Left lobe of liver (tissue), 2 donors: ENCODE measurements at regions not wholly inside any gene's neighbourhood (a gene's known extent, or its start where the extent isn't known, plus 50 kb on each side); places are given as distances from the start of the nearest gene placed in this dataset.
"Not testable (repeated sequence)": the region's sequence is repeated elsewhere in the genome, so short reads cannot be mapped to it uniquely, and the experiment has no call there.

ENCODE experiments used
- ATAC-seq: fragments of 200-7000 bp; cut with Tn5 transposase; one replicate; pipeline ENCODE4 v1.9.1; 2020; ENCODE audit warnings: mild to moderate bottlenecking, moderate library complexity
- DNase-seq: peaks from one replicate; pipeline ENCODE4 v3.0.0-alpha.2; 2020; ENCODE audit warnings: low spot score
- donor health status: DM: no; HTN: no; CAD: no; lungs with moderate emphysema.
- donor health status: DM: no; HTN: yes; CAD: no.

GRCh38 chr4:98828801-98829200, 100.1 kb downstream of the EIF4E start:
- ATAC-seq, result no peak
- no peak for DNase-seq

GRCh38 chr4:98827661-98828060, 101.3 kb downstream of the EIF4E start:
- DNase-seq, result no peak
- no peak for ATAC-seq

DNA sequence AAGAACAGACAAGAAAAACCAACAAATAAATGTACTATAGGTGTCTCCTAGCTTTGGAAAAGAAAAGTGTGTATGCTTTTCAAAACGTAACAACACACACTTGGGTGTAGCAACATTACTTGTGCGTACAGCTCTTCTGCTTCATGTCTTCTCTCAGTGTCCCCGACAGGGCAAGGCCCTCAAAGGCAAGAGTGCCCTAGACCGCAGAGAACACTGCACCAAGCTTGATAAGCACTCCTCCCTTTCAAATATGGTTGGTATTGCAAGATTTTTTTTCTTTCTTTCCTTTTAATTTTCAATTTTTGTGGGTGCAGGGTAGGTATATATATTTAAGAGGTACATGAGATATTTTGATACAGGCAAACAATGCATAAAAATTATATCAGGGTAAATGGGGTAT, 106.8 kb downstream of the EIF4E start:
- ATAC-seq (no peak), DNase-seq (no peak)

GRCh38 chr4:98818116-98818515, 110.8 kb downstream of the EIF4E start:
- not testable (repeated sequence) for ATAC-seq, DNase-seq

GRCh38 chr4:98816816-98817215, 112.1 kb downstream of the EIF4E start:
- ATAC-seq (no peak), DNase-seq (no peak)

GRCh38 chr4:98816386-98816785, 112.5 kb downstream of the EIF4E start:
- no peak for ATAC-seq
- DNase-seq, result no peak

GRCh38 chr4:98804403-98804802, 124.5 kb downstream of the EIF4E start:
- ATAC-seq, result no peak
- DNase-seq, result no peak

DNA sequence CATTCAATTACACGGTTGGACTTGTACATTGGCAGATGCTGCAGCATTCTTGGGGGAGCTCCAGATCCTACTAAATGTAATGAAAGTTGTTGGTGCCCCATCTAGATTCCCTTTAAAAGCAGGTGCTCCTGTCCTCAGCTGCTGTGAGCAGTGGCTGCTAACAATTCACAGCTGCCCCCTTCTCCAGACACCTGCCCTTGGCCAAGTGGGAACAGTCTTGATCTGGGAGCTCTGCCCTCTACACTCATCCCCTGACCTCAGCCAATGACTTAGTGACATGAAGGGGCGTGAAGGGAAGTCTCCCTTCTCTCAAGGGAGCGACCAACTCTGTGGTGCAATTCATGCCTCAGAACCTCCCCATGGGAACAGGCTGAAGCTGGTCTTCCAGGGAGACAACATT, 125.7 kb downstream of the EIF4E start:
- DNase-seq (no peak), ATAC-seq (no peak)

DNA sequence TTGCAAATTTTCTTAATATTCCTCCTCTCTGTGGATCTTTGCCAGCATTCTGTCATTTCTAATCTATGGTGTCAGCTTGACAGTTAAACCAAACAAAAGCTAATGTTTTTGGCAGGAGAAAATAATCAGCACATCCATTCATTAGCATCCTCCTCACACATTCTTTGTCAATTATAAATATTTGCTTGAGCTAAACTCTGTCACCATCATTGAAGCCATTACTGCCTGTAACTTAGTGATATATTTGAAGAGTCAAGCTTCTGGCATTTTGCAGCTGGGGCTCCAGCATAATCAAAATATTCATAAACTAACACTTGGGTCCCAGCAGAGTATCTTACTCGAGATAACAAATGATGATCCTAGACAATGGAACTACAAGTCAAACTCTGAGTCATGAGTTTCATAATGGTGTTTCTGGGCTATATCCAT, 126.1 kb downstream of the EIF4E start:
- ATAC-seq (no peak), DNase-seq (no peak)

- ATAC-seq (no peak), DNase-seq (no peak)
These were observed 127.6 kb downstream of the EIF4E start for GRCh38 chr4:98801259-98801725.

GRCh38 chr4:98796991-98797390, 131.9 kb downstream of the EIF4E start:
- ATAC-seq (no peak), DNase-seq (no peak)

DNA sequence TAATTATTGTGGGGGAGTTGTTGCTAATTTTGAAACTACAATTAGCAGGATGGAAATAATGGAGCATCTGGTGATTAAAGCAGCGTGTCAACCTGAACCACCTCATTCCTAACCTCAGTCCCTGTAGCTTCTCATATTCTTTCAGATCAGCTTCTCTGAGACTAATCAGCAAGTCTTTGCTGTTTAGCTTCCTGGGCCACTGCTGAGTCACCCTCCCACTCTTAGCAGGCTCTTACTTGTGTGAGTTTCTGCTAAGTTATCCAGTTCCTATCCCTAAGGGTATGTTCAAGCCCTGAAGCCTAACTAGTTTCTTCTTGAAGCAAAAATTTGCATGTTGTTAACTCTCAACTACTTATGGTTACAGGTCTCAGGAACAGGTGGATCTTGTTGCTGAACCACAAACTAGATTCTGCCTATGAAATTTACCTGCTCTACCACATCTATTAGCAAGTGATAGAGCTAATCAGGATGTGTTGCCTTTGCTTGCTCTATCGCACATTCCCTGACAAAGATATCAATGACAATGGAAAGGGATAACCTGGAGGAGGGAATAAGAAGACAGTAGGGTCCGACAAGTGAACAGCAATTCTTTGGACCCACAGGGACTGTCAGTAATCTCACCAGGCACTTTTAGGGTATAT, 134.2 kb downstream of the EIF4E start:
- ATAC-seq, result no peak

DNA sequence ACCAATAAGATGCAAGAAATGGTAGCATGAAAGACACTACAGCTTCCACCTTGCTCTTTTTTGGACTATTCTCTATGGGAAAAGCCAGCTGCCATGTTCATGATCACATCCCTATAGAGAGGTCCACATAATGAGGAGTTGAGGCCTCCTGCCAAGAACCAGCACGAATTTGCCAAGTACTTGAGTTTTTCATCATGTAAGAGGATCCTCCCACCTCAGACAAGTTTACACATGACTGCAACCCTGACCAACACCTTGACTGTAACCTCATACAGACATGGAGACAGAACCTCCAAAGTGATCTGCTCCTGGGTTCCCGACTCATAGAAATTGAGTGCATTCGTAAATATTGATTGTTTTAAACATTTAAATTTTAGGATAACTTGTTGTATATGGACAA, 135.2 kb upstream of the TSPAN5 start:
- DNase-seq (no peak), ATAC-seq (no peak)

More for the DNA sequence above, 134.2 kb downstream of the EIF4E start:
- no peak for DNase-seq

GRCh38 chr4:98786866-98787265, 128.5 kb upstream of the TSPAN5 start:
- ATAC-seq, result peak; percentile 22
- no peak for DNase-seq

- ATAC-seq, result no peak
- DNase-seq, result no peak
These were observed 126.7 kb upstream of the TSPAN5 start for GRCh38 chr4:98784947-98785706.

DNA sequence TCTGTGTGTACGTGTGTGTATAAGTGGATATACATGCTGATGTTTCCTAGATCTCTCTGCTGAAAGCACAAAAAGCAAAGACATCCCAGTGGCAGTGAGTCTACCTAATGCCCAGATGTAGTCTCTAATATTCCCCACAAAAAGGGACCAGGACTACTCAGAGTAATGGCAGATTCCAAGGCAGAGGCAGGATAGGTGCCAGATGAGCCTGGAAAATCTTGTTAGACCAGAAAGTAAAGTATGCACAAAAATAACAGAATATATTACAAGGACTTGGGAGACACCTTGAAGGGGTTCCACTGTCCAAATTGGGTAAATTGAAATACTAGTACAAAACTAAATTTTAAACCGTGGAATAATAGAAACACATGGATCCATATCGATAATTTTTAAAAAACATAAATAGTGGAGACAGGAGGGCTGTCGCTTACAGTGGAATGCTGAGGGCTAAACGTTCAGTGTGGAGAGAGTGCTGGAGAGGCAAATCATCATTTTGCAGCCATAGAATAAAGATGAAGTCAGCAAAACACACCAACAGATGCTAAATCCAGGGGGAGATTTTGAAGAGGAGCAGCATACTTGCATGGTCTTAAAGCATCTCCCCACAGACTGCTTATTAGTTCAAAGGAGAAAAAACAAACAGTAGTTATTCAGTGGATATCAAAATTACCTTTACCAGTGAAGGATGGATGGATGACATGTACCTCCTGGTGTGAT, 123.4 kb upstream of the TSPAN5 start:
- ATAC-seq, result no peak
- DNase-seq, result no peak

DNA sequence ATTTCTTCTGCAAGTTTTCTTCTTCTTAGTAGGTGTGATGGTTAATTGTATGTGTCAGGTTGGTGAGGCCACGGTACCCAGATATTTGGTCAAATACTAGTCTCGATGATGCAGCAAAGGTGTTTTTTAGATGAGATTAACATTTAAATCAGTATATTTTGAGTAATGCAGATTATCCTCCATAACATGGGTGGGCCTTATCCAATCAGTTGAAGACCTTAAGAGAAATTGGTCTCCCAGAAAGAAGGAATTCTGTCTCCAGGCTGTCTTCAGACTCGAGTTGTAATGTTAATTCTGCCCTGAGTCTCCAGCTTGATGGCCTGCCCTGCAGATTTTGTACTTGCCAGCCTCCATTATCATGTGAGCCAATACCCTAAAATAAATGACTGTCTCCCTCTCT, 122.5 kb upstream of the TSPAN5 start:
- DNase-seq, result no peak
- no peak for ATAC-seq

- ATAC-seq (peak; percentile 12), DNase-seq (no peak)
These were observed 120.7 kb upstream of the TSPAN5 start for GRCh38 chr4:98779088-98779487.

GRCh38 chr4:98778206-98778605, 119.8 kb upstream of the TSPAN5 start:
- DNase-seq (peak; percentile 50), ATAC-seq (peak; percentile 98)

DNA sequence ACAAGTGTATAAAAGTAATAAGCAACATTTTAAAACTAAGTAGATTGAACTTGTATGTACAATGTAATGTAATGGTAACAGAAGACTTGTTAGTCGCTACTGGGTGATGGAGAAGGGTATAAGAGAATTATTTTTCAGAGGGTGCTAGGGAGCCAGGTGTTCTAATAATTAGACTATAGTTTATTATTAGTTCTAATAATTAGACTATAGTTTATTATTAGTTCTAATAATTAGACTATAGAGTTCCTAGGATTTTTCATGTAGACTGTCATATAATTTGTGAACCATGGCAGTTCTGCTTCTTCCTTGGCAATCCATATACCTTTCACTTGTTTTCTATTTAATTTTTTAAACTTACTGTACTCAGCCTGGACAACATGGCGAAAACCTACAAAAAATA, 117.3 kb upstream of the TSPAN5 start:
- ATAC-seq, result no peak
- DNase-seq, result no peak

GRCh38 chr4:98773638-98774037, 115.2 kb upstream of the TSPAN5 start:
- ATAC-seq (no peak), DNase-seq (no peak)
